Testis (tissue), 2 donors: ENCODE measurements at regions not wholly inside any gene's neighbourhood (a gene's known extent, or its start where the extent isn't known, plus 50 kb on each side); places are given as distances from the start of the nearest gene placed in this dataset.

ENCODE experiments used
- POLR2A ChIP-seq: fragments of 450-650 bp; IDR thresholded peaks from one replicate; pipeline ENCODE4 v1.6.1; 2017; ENCODE audit warnings: antibody characterized with exemption, mild to moderate bottlenecking, moderate library complexity
- TF ChIP-seq, protein P1 (sequence below), 3 experiments: fragments of 450-650 bp in 2 of 3; fragments of 200-600 bp in 1 of 3; sonication (generic) in 1 of 3; IDR thresholded peaks; one replicate each; pipeline ENCODE4 v1.5.1; 2016 to 2019; ENCODE audit warnings: antibody characterized with exemption in 3 of 3, mild to moderate bottlenecking in 2 of 3, moderate library complexity in 1 of 3

DNA sequence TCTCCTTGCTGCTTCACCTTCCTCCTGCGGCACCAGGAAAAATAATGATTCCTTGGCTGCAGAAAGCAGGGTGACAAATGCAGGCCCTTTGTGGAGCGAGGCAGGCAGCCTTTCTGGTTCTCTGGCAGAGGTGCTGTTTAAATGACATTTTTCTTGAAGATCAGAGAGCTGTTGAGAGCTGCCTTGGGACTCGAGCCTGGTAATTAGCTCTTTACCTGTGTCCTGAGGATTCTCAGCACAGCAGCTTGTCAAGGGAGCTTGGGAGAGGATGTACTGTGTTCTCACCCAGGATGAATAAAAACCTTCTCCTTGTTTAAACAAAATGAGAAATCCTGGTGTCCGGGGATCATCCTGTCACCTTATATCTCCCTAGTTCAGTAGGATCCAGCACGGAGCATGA is 204.0 kb downstream of the AACS start:
- TF ChIP-seq, protein P1, sequence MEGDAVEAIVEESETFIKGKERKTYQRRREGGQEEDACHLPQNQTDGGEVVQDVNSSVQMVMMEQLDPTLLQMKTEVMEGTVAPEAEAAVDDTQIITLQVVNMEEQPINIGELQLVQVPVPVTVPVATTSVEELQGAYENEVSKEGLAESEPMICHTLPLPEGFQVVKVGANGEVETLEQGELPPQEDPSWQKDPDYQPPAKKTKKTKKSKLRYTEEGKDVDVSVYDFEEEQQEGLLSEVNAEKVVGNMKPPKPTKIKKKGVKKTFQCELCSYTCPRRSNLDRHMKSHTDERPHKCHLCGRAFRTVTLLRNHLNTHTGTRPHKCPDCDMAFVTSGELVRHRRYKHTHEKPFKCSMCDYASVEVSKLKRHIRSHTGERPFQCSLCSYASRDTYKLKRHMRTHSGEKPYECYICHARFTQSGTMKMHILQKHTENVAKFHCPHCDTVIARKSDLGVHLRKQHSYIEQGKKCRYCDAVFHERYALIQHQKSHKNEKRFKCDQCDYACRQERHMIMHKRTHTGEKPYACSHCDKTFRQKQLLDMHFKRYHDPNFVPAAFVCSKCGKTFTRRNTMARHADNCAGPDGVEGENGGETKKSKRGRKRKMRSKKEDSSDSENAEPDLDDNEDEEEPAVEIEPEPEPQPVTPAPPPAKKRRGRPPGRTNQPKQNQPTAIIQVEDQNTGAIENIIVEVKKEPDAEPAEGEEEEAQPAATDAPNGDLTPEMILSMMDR (IDR thresholded peaks at IDR 0.05): no peak
- TF ChIP-seq POLR2A: no peak
